Lower leg skin (tissue), 4 donors: ENCODE measurements at regions not wholly inside any gene's neighbourhood (a gene's known extent, or its start where the extent isn't known, plus 50 kb on each side); places are given as distances from the start of the nearest gene placed in this dataset.

Experiments used
- DNase-seq, 2 donors: peaks; one replicate each; pipeline ENCODE4 v3.0.0-alpha.2; 2019; ENCODE audit warnings: low spot score in 2 of 2
- H3K4me3 ChIP-seq: fragments of 200-600 bp; sonication (generic); 2 replicates; pipeline ENCODE4 v1.5.1; 2017; ENCODE audit warnings: mild to moderate bottlenecking, low read depth; ENCODE audit not compliant: poor library complexity, severe bottlenecking
- CTCF ChIP-seq, 3 donors: fragments of 450-650 bp; IDR thresholded peaks; one replicate each; pipeline ENCODE4 v1.5.1; 2016; ENCODE audit warnings: antibody characterized with exemption in 3 of 3, mild to moderate bottlenecking in 3 of 3, moderate library complexity in 2 of 3
- POLR2A ChIP-seq, 2 donors: fragments of 450-650 bp; IDR thresholded peaks; one replicate each; pipeline ENCODE4 v1.6.1; 2016 to 2017; ENCODE audit warnings: antibody characterized with exemption in 2 of 2, mild to moderate bottlenecking in 1 of 2, moderate library complexity in 1 of 2
- WGBS, 2 donors: methylation state at CpG; one replicate each; pipeline ENCODE4 v1.1.5; 2018; 5-methylcytosine and 5-hydroxymethylcytosine counted together
- intact Hi-C: fragments of 100-400 bp; cut with DNase I; formaldehyde crosslinking; loops from one replicate; pipeline ENCODE4 v1.15.0; 2023; ENCODE audit warnings: low total_unique reads

GRCh38 chr14:27123162-27123561, 525.3 kb upstream of the NOVA1 start:
- no peak for DNase-seq
- 76 to 78% methylated on average over 4 of the region's 4 CpGs for WGBS, 2 donors
- intact Hi-C loops = no loop called here
- H3K4me3 ChIP-seq = no peak overlapping the region
- TF ChIP-seq POLR2A (IDR thresholded peaks at IDR 0.05) = no peak
- no peak for TF ChIP-seq CTCF (IDR thresholded peaks at IDR 0.05)

- no peak overlapping the region for H3K4me3 ChIP-seq
- WGBS, 2 donors = 89 to 92% methylated on average over 3 of the region's 3 CpGs
- intact Hi-C loops = no loop called here
- no peak for TF ChIP-seq CTCF (IDR thresholded peaks at IDR 0.05)
- TF ChIP-seq POLR2A (IDR thresholded peaks at IDR 0.05) = no peak
- no peak for DNase-seq
Observed at GRCh38 chr14:27127838-27128237, 530.0 kb upstream of the NOVA1 start.

- intact Hi-C loops = no loop called here
- no peak for DNase-seq
- no peak overlapping the region for H3K4me3 ChIP-seq
- WGBS, 2 donors = 78 to 92% methylated on average over 2 of the region's 2 CpGs
- TF ChIP-seq POLR2A (IDR thresholded peaks at IDR 0.05) (no peak), CTCF (IDR thresholded peaks at IDR 0.05) (no peak)
Observed at GRCh38 chr14:27134200-27134599, 536.4 kb upstream of the NOVA1 start.

- H3K4me3 ChIP-seq = no peak overlapping the region
- TF ChIP-seq CTCF (IDR thresholded peaks at IDR 0.05) (no peak), POLR2A (IDR thresholded peaks at IDR 0.05) (no peak)
- 90 to 93% methylated on average over 1 of the region's 1 CpG for WGBS, 2 donors
- DNase-seq = no peak
- intact Hi-C loops = no loop called here
Observed at GRCh38 chr14:27145170-27145569, 547.3 kb upstream of the NOVA1 start.

DNA sequence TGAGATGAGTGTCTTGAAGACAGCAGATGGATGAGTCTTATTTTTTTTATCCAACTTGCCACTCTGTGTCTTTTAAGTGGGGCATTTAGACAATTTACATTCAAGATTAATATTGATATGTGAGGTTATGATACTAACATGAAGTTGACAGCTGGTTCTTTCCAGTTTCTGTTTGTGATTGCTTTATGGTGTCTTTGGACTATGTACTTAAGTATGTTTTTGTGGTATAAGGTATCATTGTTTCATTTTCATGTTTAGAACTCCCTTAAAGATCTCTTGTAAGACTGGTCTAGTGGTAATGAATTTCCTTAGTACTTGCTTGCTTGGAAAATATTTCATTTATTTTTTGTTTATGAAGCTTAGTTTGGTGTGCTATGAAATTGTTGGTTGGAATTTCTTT, 550.3 kb upstream of the NOVA1 start:
- intact Hi-C loops = no loop called here
- no peak overlapping the region for H3K4me3 ChIP-seq
- no peak for DNase-seq
- no peak for TF ChIP-seq POLR2A (IDR thresholded peaks at IDR 0.05)
- TF ChIP-seq CTCF (IDR thresholded peaks at IDR 0.05) = no peak

GRCh38 chr14:27164139-27164538, 566.3 kb upstream of the NOVA1 start:
- peak in 1 of 2 donors; percentile 48 for DNase-seq
- WGBS, 2 donors = 94 to 96% methylated on average over 8 of the region's 8 CpGs
- no peak overlapping the region for H3K4me3 ChIP-seq
- intact Hi-C loops = no loop called here
- TF ChIP-seq POLR2A (IDR thresholded peaks at IDR 0.05) (no peak), CTCF (IDR thresholded peaks at IDR 0.05) (no peak)
